B cell (primary cell): ENCODE measurements at regions not wholly inside any gene's neighbourhood (a gene's known extent, or its start where the extent isn't known, plus 50 kb on each side); places are given as distances from the start of the nearest gene placed in this dataset.

Source experiments
- ATAC-seq: fragments of 200-7000 bp; cut with Tn5 transposase; one replicate; pipeline ENCODE4 v1.10.0; 2021; ENCODE audit warnings: low read depth, mild to moderate bottlenecking, moderate number of reproducible peaks, moderate library complexity
- CTCF ChIA-PET: fragments of 350-600 bp; sonication (Branson Sonifier 250); formaldehyde crosslinking; loops from one replicate; lab custom pipeline; 2021; ENCODE audit warnings: antibody characterized with exemption, inconsistent platforms; lab: Charles Lee
- POLR2A ChIA-PET: fragments of 350-600 bp; sonication (Branson Sonifier 250); formaldehyde crosslinking; loops from one replicate; lab custom pipeline; 2021; ENCODE audit warnings: antibody characterized with exemption; lab: Charles Lee
- DNase-seq: peaks from one replicate; pipeline ENCODE4 v3.0.0; 2013
- H2AFZ ChIP-seq: 2 replicates; pipeline ENCODE4 v1.6.1; 2012; ENCODE audit warnings: mild to moderate bottlenecking, low read depth, low read length; ENCODE audit not compliant: insufficient read depth, poor library complexity, severe bottlenecking
- H3K27ac ChIP-seq, 2 donors: 1 replicate in 1 of 2; 2 replicates in 1 of 2; pipeline ENCODE4 v1.5.1; 2012 to 2013; ENCODE audit warnings: low read length in 2 of 2, mild to moderate bottlenecking in 2 of 2, moderate library complexity in 1 of 2
- H3K27me3 ChIP-seq, 4 experiments: fragments of 200-600 bp in 1 of 4; sonication (generic) in 1 of 4; replicated peaks in 1 of 4; 1 replicate in 2 of 4; 2 replicates in 2 of 4; pipeline versions ENCODE4 v1.6.1 to v1.7.0; 2013 to 2016; ENCODE audit warnings: low read length in 3 of 4, mild to moderate bottlenecking in 2 of 4, mixed read lengths in 1 of 4, moderate library complexity in 1 of 4; ENCODE audit not compliant: insufficient read depth in 4 of 4, control insufficient read depth in 3 of 4; ENCODE audit errors: control extremely low read depth in 1 of 4
- H3K36me3 ChIP-seq, 2 experiments: replicated peaks in 1 of 2; 1 replicate in 1 of 2; 2 replicates in 1 of 2; pipeline versions ENCODE4 v1.6.1 to v1.7.1; 2013; ENCODE audit warnings: low read length in 1 of 2; ENCODE audit not compliant: insufficient read depth in 2 of 2, control insufficient read depth in 1 of 2; ENCODE audit errors: control extremely low read depth in 1 of 2, extremely low read depth in 1 of 2
- H3K4me1 ChIP-seq, 2 donors: fragments of 200-600 bp in 1 of 2; sonication (generic) in 1 of 2; 1 replicate in 1 of 2; 2 replicates in 1 of 2; pipeline versions ENCODE4 v1.5.1 to v1.6.1; 2013 to 2017; ENCODE audit warnings: low read length in 2 of 2; ENCODE audit not compliant: control insufficient read depth in 2 of 2, insufficient read depth in 2 of 2
- H3K4me2 ChIP-seq: replicated peaks from 2 replicates; pipeline ENCODE3; 2012; ENCODE audit warnings: mild to moderate bottlenecking, low read depth, low read length; ENCODE audit not compliant: poor library complexity, severe bottlenecking
- H3K4me3 ChIP-seq, 5 experiments: fragments of 200-600 bp in 1 of 5; sonication (generic) in 1 of 5; 1 replicate in 3 of 5; 2 replicates in 2 of 5; pipeline versions ENCODE4 v1.5.1 to v1.7.0; 2011 to 2016; ENCODE audit warnings: low read length in 4 of 5, mild to moderate bottlenecking in 4 of 5, low read depth in 2 of 5, control low read depth in 1 of 5, moderate library complexity in 1 of 5; ENCODE audit not compliant: insufficient read depth in 1 of 5; ENCODE audit errors: control extremely low read depth in 1 of 5, extremely low read depth in 1 of 5
- H3K79me2 ChIP-seq: fragments of 200-600 bp; sonication (generic); one replicate; pipeline ENCODE4 v1.6.0; 2016; ENCODE audit warnings: low read length; ENCODE audit not compliant: control insufficient read depth, insufficient read depth
- H3K9ac ChIP-seq: fragments of 200-600 bp; sonication (generic); 2 replicates; pipeline ENCODE4 v1.6.1; 2017; ENCODE audit warnings: mild to moderate bottlenecking, low read length, moderate library complexity
- H3K9me3 ChIP-seq, 3 donors: one replicate each; pipeline versions ENCODE4 v1.6.1 to v1.7.1; 2013; ENCODE audit warnings: low read length in 2 of 3; ENCODE audit not compliant: control insufficient read depth in 2 of 3, insufficient read depth in 1 of 3; ENCODE audit errors: control extremely low read depth in 1 of 3
- H4K20me1 ChIP-seq: 2 replicates; pipeline ENCODE4 v1.6.0; 2012; ENCODE audit warnings: mild to moderate bottlenecking, low read length; ENCODE audit not compliant: insufficient read depth, control insufficient read depth, poor library complexity, severe bottlenecking
- H3K27ac Mint-ChIP-seq: one replicate; pipeline ENCODE4 v1.8.0; 2021; ENCODE audit warnings: mixed read lengths
- H3K27me3 Mint-ChIP-seq: one replicate; pipeline ENCODE4 v1.8.0; 2021; ENCODE audit warnings: mixed read lengths
- H3K4me1 Mint-ChIP-seq: one replicate; pipeline ENCODE4 v1.8.0; 2021; ENCODE audit warnings: mixed read lengths
- H3K4me3 Mint-ChIP-seq: one replicate; pipeline ENCODE4 v1.8.0; 2021; ENCODE audit warnings: mixed read lengths
- H3K9me3 Mint-ChIP-seq: one replicate; pipeline ENCODE4 v1.8.0; 2022; ENCODE audit warnings: mixed read lengths; ENCODE audit not compliant: insufficient read depth
- CTCF ChIP-seq: fragments of 200-600 bp; IDR thresholded peaks from one replicate; pipeline ENCODE4 v1.8.0; 2022; ENCODE audit warnings: antibody characterized with exemption, mild to moderate bottlenecking
- EZH2 ChIP-seq: IDR thresholded peaks from 2 replicates; pipeline ENCODE4 v1.6.1; 2012; ENCODE audit warnings: borderline replicate concordance, low read depth, mild to moderate bottlenecking, moderate library complexity, low read length; ENCODE audit not compliant: insufficient read depth, poor library complexity, severe bottlenecking
- WGBS: methylation state at CpG from one replicate; pipeline ENCODE4 v1.1.5; 2013; ENCODE audit warnings: missing lambda C conversion rate; ENCODE audit not compliant: insufficient coverage; 5-methylcytosine and 5-hydroxymethylcytosine counted together
- intact Hi-C: fragments of 100-400 bp; cut with micrococcal nuclease; formaldehyde crosslinking; loops from one replicate; pipeline ENCODE4 v1.10.0; 2022

GRCh38 chr2:176392744-176393414, 123.6 kb downstream of the MTX2 start:
- no peak overlapping the region for H3K4me2 ChIP-seq
- no peaks in the 10 kb centered on the region for H3K27me3 ChIP-seq
- no peaks in the 10 kb centered on the region for H3K9me3 ChIP-seq
- intact Hi-C loops: no loop called here
- 97% methylated on average over 2 of the region's 3 CpGs for WGBS
- Mint-ChIP-seq H3K4me1 (no peaks in the 10 kb centered on the region), H3K27me3 (peaks cover 20% of the 10 kb centered on the region), H3K27ac (no peak overlapping the region), H3K4me3 (no peak overlapping the region), H3K9me3 (no peaks in the 10 kb centered on the region)
- no peaks in the 10 kb centered on the region for H4K20me1 ChIP-seq
- TF ChIP-seq CTCF (no peak), EZH2 (no peak)
- ATAC-seq (no peak), DNase-seq (no peak)
- no peak overlapping the region for H3K9ac ChIP-seq
- H3K4me1 ChIP-seq: no peaks in the 10 kb centered on the region
- CTCF ChIA-PET: no interaction called here
- POLR2A ChIA-PET: no interaction called here
- no peak overlapping the region for H3K27ac ChIP-seq
- H3K79me2 ChIP-seq: no peaks in the 10 kb centered on the region
- H2AFZ ChIP-seq: no peak overlapping the region
- H3K4me3 ChIP-seq: no peak overlapping the region
- H3K36me3 ChIP-seq: no peaks in the 10 kb centered on the region

- no peak overlapping the region for H3K4me3 ChIP-seq
- H3K79me2 ChIP-seq: no peaks in the 10 kb centered on the region
- CTCF ChIA-PET: no interaction called here
- H3K27me3 ChIP-seq: no peaks in the 10 kb centered on the region
- H3K9me3 Mint-ChIP-seq: no peaks in the 10 kb centered on the region
- H3K36me3 ChIP-seq: no peaks in the 10 kb centered on the region
- H3K27ac ChIP-seq: no peak overlapping the region
- H3K27ac Mint-ChIP-seq: no peak overlapping the region
- WGBS: no CpG with 5 or more reads among the region's 3 CpGs
- H3K9ac ChIP-seq: no peak overlapping the region
- no peak for DNase-seq
- H3K4me1 ChIP-seq: no peaks in the 10 kb centered on the region
- intact Hi-C loops: no loop called here
- TF ChIP-seq CTCF (no peak), EZH2 (no peak)
- H3K4me3 Mint-ChIP-seq: no peak overlapping the region
- POLR2A ChIA-PET: no interaction called here
- no peak overlapping the region for H2AFZ ChIP-seq
- H3K27me3 Mint-ChIP-seq: peaks cover 6% of the 10 kb centered on the region
- H4K20me1 ChIP-seq: no peaks in the 10 kb centered on the region
- H3K4me2 ChIP-seq: no peak overlapping the region
- H3K9me3 ChIP-seq: no peaks in the 10 kb centered on the region
- H3K4me1 Mint-ChIP-seq: no peaks in the 10 kb centered on the region
- no peak for ATAC-seq
Observed at GRCh38 chr2:176395273-176395854, 126.1 kb downstream of the MTX2 start.
